Activated CD4-positive, alpha-beta T cell treated with anti-CD3 and anti-CD28 coated beads, Interleukin-2, amount 50 U/mL, for 24 hours (primary cell): ENCODE measurements at regions not wholly inside any gene's neighbourhood (a gene's known extent, or its start where the extent isn't known, plus 50 kb on each side); places are given as distances from the start of the nearest gene placed in this dataset.
"Not testable (repeated sequence)": the region's sequence is repeated elsewhere in the genome, so short reads cannot be mapped to it uniquely, and the experiment has no call there.

Experiments used
- DNase-seq, 2 donors: peaks; one replicate each; pipeline ENCODE4 v3.0.0-alpha.2; 2020; ENCODE audit warnings: low read depth in 1 of 2, low spot score in 1 of 2

DNA sequence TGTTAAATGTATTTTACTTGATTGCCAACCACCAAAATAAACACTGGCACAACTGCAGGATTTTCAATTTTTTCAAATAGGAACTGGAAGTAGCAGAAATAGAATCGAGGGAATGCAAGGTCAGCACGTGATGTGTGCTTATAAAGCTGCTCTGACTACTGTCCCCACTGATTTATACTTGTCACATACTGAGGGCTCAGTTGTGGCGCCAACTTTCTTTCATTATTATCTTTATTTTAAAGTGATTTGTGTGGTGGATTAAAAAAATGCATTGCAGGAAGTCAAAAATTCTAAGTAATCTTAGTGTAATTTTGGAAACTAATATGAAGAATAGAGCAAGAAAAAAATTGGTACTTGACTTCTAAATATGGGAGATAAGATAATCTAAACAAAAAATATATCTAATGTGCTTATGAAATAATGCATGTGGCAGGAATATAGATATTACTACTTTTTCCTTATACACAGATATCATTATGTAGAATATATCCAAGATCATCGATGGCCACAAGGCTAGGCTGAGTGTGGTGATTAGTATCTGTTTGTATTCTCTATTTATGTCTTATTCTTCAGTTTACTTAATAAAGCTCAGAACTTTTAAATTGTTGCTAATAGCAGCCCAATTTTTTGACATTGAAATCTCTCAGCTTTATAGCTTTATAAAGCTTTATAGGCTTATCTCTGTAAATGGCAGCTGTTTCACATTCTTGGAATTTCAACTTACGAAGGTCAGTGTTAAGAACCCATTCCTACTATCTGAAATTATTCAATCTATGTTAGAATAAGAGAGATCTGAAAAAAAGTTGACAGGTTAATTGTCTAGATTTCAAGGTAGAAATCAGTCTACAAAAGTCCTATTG lies 404.5 kb upstream of the ADAMTS5 start:
- no peak for DNase-seq

DNA sequence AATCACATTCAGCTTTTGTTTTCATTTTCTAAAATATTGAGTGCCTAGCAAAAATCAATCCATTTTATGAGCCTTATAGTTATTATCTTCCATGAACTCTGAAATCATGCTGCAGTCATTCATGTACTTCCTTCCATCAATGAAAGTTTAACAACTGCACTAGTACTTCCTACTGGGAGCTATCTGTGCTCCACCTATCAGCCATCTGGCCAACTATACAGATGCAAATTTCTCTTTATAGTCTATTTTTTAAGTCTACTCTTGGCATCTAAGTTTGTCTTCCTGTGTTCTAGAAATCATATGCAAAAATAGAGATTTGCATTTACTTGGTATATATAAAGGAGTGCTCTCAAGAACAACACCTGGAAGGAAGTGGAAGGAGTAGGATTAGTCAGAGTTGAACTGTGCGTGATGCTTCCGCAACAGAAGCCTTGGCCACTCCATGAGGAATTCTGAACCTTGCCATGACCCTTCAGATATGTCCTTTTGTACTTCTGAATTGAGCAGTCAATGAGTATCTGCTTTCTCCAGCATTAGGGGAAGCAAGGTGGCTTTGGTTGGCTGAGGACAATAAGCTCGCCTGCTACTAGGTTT lies 403.2 kb upstream of the ADAMTS5 start:
- no peak for DNase-seq

DNA sequence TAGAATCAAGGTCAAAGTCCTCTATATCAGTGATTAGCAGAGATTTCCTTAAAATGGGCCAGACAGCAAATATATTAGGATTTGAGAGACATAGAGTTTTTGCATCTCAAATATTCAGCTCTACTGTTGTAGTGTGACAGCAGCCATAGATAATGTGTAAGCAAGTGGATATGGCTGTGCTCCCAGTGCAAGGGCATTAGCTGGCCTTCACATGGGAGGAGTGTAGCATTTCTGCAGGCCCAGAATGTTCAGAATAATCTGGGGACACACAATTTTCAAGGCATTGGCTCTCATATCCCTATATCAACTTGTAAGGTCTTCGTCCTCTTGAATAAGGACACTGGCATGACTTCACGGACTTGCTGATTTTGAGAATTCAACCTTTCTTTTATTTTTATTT lies 402.3 kb upstream of the ADAMTS5 start:
- no peak for DNase-seq

DNA sequence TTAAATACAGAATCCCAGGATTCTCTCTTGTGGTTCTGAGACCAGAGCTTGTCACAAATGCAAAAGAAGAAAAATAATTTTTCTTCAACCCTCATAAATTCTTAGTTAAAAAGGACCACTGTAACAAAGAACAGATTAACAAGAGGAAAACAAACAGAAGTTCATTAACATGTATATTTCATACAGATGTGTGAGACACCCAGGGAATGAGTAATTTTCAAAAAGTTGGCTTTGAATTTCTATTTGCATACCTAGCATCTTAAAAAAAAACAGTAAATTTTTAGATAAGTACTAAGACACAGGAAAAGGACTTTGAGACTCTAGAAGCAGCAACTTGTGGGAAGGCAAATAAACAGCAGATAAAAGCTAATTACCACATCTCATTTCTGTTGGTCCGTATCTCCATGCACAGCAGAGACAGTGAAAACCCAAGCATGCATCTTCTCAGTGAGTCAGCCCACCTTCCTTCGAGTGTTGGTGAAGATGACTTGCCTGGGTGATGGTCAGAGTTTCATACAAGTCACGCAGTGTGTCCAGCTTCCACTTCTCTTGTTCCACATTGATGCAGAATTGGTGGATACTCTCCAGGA lies 399.9 kb upstream of the ADAMTS5 start:
- DNase-seq = no peak

DNA sequence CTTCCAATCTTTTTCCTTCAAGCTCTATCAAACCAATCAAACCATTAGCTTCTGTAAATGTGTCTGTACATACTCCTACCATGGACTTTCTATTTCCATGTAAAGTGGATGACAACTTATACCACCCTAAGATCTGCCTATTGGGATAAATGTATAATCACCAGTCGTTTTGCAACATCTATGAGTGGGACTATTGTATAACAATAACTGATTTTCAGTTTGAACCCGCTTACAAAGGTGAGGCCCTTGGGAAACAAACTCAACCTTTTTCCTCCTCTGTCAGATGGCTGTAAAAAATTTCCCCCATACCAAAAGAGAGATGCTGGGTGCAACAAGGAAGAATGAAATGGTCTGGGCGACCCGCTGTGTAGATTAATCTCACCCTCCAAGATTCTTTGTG lies 399.1 kb upstream of the ADAMTS5 start:
- no peak for DNase-seq

DNA sequence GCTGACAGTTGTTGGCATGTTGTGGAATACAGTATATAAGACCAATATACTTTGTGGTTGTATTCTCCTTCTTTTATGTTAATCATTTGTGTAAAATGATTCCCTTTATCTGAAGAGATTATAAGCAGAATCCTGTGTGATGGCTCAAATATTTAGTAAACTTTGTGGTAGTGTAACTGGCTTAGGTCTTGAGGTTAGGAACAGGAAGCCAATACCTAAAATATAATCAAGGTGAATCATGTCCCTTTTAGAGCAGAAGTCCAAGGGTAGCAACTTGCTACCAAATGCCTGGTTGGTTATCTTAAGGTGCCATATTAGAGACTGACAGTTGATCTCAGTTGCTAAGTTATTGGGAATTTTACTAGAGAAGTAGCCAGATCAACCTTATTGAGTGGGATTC lies 398.5 kb upstream of the ADAMTS5 start:
- DNase-seq = no peak

DNA sequence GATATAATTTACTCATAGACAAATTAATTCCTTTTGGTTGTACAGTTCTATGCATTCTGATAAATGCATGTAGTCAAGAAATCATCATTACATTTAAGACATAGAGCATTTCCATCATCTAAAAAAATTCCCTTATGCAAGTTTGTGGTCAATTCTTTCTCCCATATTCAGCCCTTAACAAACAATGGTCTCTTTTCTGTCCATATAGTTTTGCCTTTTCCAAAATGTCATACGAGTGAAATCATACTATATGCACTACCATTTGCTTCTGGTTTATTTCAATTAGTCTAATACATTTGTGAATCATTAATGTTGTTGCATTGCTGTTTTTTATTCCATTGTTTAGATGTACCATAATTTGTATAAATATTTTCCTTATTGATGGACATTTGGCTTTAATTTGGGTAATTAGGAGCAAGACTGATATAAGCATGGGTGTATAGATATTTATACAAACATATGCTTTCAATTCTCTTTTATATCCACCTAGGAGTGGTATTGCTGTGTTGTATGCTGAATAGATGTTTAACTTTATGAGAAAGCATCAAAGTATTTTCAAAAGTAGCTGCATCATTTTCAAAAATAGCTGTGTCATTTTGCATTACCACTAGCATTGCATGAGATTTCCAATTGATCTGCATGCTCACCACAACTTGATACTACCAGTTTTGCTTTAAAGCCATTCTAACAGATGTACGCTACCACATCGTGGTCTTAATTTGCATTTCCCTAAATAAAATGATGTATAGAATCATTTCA lies 397.0 kb upstream of the ADAMTS5 start:
- DNase-seq = no peak

DNA sequence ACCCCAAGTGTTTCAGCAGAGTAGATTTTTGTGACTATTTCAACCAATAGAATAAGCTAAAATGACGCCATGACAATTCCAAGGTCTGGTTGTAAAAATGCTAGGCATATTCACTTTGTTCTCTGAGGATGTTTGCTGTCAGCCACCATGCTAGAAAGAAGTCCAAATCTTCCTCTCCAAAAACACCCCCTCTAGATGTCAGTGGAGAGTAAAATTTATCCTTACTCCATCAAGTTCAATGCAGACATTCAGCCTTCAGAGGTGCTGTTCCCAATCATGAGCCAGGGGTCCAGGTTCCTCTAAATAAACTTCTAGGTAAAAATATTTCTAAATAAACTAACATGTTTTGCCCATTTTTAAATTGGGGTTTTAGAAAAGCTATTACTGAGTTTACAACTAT lies 395.4 kb upstream of the ADAMTS5 start:
- no peak for DNase-seq

DNA sequence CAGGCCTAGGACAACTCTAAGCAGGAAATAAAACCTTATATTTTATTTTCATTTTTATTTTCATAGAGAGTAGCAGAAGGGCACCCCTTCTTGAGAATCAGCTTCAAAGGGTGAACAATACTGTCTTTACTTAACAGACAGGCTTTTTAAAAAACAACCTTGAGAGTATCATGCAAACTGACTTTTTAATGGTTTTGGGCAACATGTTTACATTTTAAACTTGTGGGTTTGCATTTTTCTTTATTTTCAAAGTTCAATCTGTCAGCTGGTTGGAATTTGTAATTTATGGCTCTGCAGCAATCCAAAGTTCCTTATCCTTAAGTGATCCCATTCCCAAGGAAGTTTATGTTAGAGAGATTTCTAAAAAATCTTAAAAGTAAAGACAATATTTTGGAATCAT lies 392.3 kb upstream of the ADAMTS5 start:
- no peak for DNase-seq

DNA sequence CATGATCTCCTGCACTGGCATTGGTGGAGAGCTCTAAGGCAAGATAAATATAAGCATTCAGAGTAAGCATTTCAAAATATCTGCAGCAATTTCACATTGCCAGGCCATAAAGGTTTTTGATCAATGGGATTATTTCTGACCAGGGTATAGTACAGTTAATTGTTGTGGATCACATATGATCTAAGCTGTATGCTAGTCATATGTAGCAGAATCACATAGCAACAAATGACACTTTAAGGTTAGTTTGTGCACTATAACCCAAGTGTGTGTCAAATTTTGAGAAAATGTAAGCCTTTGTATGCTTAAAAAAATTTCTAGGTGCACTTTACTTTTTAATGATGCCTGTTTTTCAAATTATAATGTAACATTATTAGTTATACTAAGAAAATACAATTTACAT lies 386.0 kb upstream of the ADAMTS5 start:
- DNase-seq = no peak

DNA sequence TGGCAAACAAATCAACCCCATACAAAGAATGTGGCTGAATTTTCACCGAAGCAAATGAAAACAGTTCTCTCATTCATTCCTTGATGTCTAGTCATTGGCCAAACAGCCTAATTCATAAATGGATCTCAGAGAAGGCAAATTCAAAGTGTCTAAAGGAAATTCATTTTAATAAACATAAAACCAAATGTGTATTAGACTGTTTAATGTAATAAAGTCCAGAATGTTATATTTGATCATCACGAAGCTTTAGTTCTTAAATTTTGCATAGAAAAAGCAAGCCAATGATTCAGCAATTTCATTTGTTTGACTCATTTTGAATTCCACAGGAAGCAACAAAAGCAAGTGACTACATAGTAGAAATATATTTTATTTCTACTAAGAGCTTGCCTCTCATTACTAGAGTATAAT lies 379.2 kb upstream of the ADAMTS5 start:
- no peak for DNase-seq

DNA sequence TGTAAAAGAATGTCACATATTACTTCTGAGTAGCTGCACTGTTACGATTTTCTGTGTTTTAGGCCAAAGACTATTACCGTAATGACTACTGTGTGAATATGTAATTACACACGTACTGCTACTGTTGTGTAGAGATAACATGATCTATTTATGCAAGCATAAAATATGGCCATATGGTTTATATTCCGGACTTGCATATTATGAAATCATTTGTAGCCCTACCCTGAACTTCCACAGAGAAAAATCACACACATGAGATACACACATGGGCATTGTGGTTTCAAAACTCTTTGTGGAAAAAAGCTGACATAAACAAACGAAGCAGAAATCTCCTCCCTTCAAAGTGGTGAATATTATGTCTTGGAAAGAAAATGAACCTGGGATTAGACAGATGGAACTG lies 373.0 kb upstream of the ADAMTS5 start:
- no peak for DNase-seq

DNA sequence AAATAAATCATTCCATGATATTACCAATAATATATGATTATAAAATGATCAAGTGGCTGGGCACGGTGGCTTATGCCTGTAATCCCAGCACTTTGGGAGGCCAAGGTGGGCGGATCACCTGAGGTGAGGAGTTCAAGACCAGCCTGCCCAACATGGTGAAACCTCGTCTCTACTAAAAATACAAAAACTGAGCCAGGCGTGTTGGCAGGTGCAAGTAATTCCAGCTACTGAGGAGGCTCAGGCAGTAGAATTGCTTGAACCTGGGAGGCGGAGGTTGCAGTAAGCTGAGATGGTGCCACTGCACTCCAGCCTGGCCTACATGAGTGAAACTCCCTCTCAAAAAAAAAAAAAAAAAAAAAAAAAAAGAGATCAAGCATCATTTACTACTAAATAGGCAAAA lies 371.1 kb upstream of the ADAMTS5 start:
- DNase-seq = not testable (repeated sequence)

DNA sequence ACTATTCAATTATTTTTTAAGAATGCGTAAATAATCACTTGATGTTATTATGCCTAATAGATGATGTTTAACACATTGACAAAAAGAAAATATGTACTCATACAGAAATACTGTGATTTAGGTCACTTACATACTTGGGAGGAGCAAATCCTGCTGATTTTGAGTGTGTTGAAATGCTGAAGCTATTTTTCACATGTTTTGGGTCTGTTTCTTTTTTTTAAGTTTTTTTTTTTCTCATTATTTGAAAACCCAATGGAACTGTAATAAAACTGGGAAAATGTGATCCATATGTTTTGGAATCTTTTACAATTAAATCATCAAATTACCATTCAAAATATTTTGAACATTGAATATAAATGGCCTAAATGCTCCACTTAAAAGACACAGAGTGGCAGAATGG lies 366.2 kb upstream of the ADAMTS5 start:
- no peak for DNase-seq

DNA sequence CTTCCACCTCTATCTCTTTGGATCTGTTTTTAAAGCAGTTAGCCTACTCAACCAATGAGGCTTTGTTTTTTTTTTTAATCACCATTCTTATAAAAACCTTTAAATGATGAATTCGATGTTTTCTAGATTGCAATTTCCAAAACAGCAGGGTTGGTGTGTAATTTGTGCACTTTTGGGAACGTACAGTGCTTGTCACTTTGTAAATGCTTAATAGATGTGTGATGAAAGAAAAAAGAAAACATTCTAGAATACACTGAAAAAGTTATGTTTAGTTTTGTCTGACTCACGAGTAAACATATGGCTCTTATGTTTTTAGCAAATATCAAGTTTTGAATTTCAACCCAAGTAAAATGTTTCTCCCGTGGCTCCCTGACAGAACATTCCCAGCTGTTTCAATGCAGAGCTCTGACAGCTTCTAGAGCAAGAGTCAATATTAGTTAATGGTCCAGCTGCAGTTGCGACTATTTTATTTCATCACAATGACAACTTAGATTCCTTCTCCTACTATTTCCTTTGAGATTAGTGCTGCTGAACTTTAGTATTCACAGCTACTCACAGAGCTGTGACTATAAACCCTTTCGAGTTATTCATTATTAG lies 362.5 kb upstream of the ADAMTS5 start:
- DNase-seq = no peak

DNA sequence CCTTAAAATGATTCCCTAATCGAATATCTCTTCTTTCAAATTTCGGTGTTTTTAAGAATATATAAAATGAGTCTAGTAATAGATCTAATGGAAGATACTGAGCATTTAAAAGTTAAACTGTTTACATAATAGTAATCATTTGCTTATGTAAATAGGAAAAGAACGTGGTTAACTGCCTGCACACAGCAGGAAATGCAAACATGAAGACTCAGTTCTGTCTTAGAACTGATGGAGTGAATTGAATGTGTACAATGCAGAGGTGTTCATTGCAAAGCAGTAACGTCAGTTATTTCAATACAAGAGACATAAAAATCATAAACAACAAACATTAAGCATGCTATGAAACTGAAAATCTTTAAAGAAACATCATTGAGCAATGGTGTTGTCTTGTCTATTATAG lies 359.4 kb upstream of the ADAMTS5 start:
- DNase-seq = no peak

DNA sequence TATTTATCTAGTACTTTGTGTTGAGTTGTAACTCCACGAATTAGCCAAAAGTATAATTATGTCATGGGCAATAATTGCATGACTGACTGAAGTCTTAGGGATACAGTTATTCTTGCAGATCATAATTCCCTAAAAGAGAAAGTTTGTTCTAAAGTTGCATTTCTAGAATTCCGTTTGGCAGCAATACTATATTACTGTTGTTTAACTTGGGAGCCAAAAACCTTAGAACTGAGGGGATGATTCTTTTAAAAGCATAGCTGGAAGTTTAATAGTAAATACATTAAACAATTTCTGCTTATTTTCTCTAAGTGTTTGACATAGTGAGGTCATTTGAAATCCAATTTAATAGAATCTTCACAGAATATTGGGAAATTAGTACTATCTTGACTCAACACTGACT lies 356.4 kb upstream of the ADAMTS5 start:
- DNase-seq = no peak

DNA sequence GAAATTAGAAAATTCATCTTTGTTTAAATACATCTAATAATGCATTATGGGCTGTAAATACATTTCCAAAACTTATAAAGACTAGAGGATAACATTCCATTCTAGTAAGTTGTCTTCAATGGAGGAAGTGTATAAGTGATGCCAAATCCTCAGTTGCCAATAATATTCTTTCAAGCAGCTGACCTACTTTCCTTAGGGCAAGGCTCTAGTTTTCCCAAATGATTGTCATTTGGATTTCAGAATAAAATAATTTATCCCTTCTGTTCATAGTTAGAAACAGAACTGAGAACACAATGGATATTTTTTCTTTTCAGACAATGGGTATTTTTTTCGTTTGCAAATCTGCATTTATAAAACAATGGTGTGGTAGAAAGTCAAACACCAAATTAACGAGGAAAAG lies 354.9 kb upstream of the ADAMTS5 start:
- DNase-seq = no peak

DNA sequence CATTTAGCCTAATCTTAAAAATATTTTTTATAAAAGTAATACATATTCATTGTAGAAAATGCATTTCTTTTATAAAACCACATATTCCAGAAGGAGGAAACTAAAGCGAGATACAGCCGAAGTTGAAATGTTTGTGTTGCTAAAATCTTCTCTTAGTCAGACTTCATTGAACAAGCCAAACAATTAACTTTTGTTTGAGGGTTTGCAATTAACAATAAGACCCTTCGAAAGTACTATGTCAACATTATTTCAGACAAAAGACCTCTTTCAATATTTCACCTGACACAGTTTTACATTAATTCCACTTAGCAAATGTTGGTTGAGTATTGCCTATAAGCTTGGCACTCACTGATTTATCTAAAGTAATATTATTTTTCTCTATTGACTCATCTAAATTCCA lies 354.0 kb upstream of the ADAMTS5 start:
- DNase-seq = no peak

DNA sequence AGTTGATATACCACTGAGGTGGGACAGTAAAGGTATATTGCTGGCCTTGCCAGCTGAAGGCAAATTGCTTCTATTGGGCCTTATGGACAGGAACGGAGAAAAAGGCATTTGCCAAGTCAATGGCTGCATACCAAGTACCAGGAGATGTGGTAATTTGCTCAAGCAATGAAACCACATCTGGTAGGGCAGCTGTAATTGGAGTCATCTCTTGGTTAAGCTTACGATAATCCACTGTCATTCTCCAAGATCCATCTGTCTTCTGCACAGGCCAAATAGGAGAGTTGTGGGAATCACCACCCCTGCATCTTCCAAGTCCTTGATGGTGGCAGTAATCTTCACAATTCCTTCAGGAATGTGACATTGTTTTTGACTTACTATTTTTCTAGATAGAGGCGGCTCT lies 350.7 kb upstream of the ADAMTS5 start:
- not testable (repeated sequence) for DNase-seq

DNA sequence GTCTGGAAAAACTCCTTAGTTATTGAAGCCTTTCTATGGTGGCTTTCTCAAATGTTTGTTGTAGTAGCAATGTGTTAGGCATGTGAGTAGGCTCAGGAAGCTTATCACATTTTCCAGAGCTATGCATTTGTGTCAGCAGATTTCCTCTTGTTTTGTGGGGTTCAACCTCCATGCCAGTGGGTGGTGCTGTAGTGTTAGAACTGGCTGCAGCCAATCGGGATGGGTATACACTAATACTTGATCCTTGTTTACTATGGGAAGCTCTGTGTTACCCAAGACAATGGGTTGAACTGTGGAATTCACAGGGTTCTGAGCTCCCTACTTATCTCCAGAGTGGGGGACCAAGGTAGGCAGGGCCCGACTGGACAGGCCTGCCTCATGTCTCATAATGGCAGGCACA lies 348.5 kb upstream of the ADAMTS5 start:
- no peak for DNase-seq
